GM12892 (cell line): ENCODE measurements at regions not wholly inside any gene's neighbourhood (a gene's known extent, or its start where the extent isn't known, plus 50 kb on each side); places are given as distances from the start of the nearest gene placed in this dataset.
"Not testable (repeated sequence)": the region's sequence is repeated elsewhere in the genome, so short reads cannot be mapped to it uniquely, and the experiment has no call there.

Source experiments
- POLR2A ChIP-seq: IDR thresholded peaks from 2 replicates; pipeline ENCODE4 v1.6.1; 2011; ENCODE audit warnings: low read depth, low read length, control low read depth
- POLR2AphosphoS5 ChIP-seq: IDR thresholded peaks from 2 replicates; pipeline ENCODE4 v1.6.1; 2011; ENCODE audit warnings: low read depth, low read length, control low read depth

GRCh38 chr17:64712557-64713351 lies 50.6 kb upstream of the SMURF2 start:
- TF ChIP-seq POLR2AphosphoS5, POLR2A: not testable (repeated sequence)
